IMR-90 (cell line): ENCODE measurements at regions not wholly inside any gene's neighbourhood (a gene's known extent, or its start where the extent isn't known, plus 50 kb on each side); places are given as distances from the start of the nearest gene placed in this dataset.

Source experiments
- ATAC-seq: fragments of 200-7000 bp; cut with Tn5 transposase; 2 replicates; pipeline ENCODE4 v1.9.1; 2020; ENCODE audit warnings: low read depth, mild to moderate bottlenecking, moderate library complexity
- BruUV-seq: library from RNA; stranded (reverse); fragments of 400-500 nt; replicated peaks from 2 replicates; lab custom pipeline; 2021; lab: Mats Ljungman, UMichigan
- CTCF ChIA-PET: fragments of 300-600 bp; formaldehyde crosslinking; extraction: SDS; loops from one replicate; lab custom pipeline; 2021; ENCODE audit warnings: antibody characterized with exemption; lab: Yijun Ruan, JAX
- POLR2A ChIA-PET: fragments of 300-600 bp; sonication (Branson Sonifier 250); formaldehyde crosslinking; loops from one replicate; lab custom pipeline; 2022; ENCODE audit warnings: antibody characterized with exemption; ENCODE audit not compliant: unreplicated experiment; lab: Charles Lee
- DNase-seq: peaks from one replicate; pipeline ENCODE4 v3.0.0; 2013
- H2AFZ ChIP-seq: replicated peaks from 2 replicates; pipeline ENCODE3; 2013; ENCODE audit warnings: low read length, mild to moderate bottlenecking; ENCODE audit not compliant: poor library complexity
- H2AK5ac ChIP-seq: 2 replicates; pipeline ENCODE4 v1.6.1; 2013; ENCODE audit warnings: low read depth, low read length, inconsistent platforms
- H2AK9ac ChIP-seq: replicated peaks from 2 replicates; pipeline ENCODE3; 2013; ENCODE audit warnings: mild to moderate bottlenecking, low read depth, low read length, moderate library complexity; ENCODE audit not compliant: poor library complexity
- H2BK120ac ChIP-seq: 2 replicates; pipeline ENCODE4 v1.6.1; 2013; ENCODE audit warnings: low read depth, low read length, inconsistent platforms
- H2BK15ac ChIP-seq: 3 replicates; pipeline ENCODE4 v1.6.1; 2013; ENCODE audit warnings: low read depth, low read length, inconsistent platforms
- H2BK20ac ChIP-seq: 2 replicates; pipeline ENCODE4 v1.6.1; 2013; ENCODE audit warnings: low read depth, mild to moderate bottlenecking, inconsistent platforms, low read length, moderate library complexity
- H2BK5ac ChIP-seq: 2 replicates; pipeline ENCODE4 v1.6.1; 2013; ENCODE audit warnings: mild to moderate bottlenecking, low read depth, low read length, inconsistent platforms; ENCODE audit not compliant: poor library complexity, severe bottlenecking
- H3K14ac ChIP-seq: replicated peaks from 2 replicates; pipeline ENCODE4 v1.6.1; 2013; ENCODE audit warnings: low read depth, low read length, inconsistent platforms
- H3K18ac ChIP-seq: 2 replicates; pipeline ENCODE4 v1.6.1; 2013; ENCODE audit warnings: low read depth, low read length, control low read depth
- H3K23ac ChIP-seq: 2 replicates; pipeline ENCODE4 v1.6.1; 2013; ENCODE audit warnings: low read depth, low read length, inconsistent platforms
- H3K27ac ChIP-seq: 2 replicates; pipeline ENCODE4 v1.5.1; 2013; ENCODE audit warnings: mild to moderate bottlenecking, control low read depth, low read length; ENCODE audit not compliant: insufficient read depth
- H3K27me3 ChIP-seq: 2 replicates; pipeline ENCODE4 v1.6.1; 2013; ENCODE audit warnings: low read length; ENCODE audit not compliant: control insufficient read depth, insufficient read depth
- H3K36me3 ChIP-seq: 2 replicates; pipeline ENCODE4 v1.6.1; 2013; ENCODE audit warnings: low read length, mixed read lengths; ENCODE audit not compliant: control insufficient read depth, insufficient read depth
- H3K4ac ChIP-seq: 2 replicates; pipeline ENCODE4 v1.6.1; 2013; ENCODE audit warnings: low read depth, low read length, inconsistent platforms
- H3K4me1 ChIP-seq: 2 replicates; pipeline ENCODE4 v1.6.1; 2013; ENCODE audit warnings: low read length, mixed read lengths; ENCODE audit not compliant: control insufficient read depth, insufficient read depth
- H3K4me2 ChIP-seq: 2 replicates; pipeline ENCODE4 v1.6.1; 2013; ENCODE audit warnings: low read depth, mild to moderate bottlenecking, control low read depth, low read length, moderate library complexity
- H3K4me3 ChIP-seq: 2 replicates; pipeline ENCODE4 v1.5.1; 2013; ENCODE audit warnings: low read depth, mild to moderate bottlenecking, control low read depth, low read length, moderate library complexity; ENCODE audit not compliant: insufficient read depth
- H3K56ac ChIP-seq: 2 replicates; pipeline ENCODE4 v1.6.1; 2013; ENCODE audit warnings: low read length, inconsistent platforms; ENCODE audit not compliant: insufficient read depth; ENCODE audit errors: extremely low read depth
- H3K79me1 ChIP-seq, 2 experiments: 2 replicates each; pipeline ENCODE4 v1.6.1; 2013; ENCODE audit warnings: low read length in 2 of 2, inconsistent platforms in 1 of 2, low read depth in 1 of 2
- H3K9ac ChIP-seq: 2 replicates; pipeline ENCODE4 v1.6.1; 2013; ENCODE audit warnings: low read depth, low read length, control low read depth
- H3K9me1 ChIP-seq: 2 replicates; pipeline ENCODE4 v1.6.1; 2013; ENCODE audit warnings: low read length, inconsistent platforms; ENCODE audit not compliant: insufficient read depth
- H3K9me3 ChIP-seq: 2 replicates; pipeline ENCODE4 v1.6.1; 2013; ENCODE audit warnings: low read length; ENCODE audit not compliant: control insufficient read depth, insufficient read depth
- H4K20me1 ChIP-seq: 2 replicates; pipeline ENCODE4 v1.6.1; 2013; ENCODE audit warnings: low read length, inconsistent platforms; ENCODE audit not compliant: insufficient read depth
- H4K5ac ChIP-seq: 2 replicates; pipeline ENCODE4 v1.6.1; 2013; ENCODE audit warnings: mild to moderate bottlenecking, low read depth, low read length, control low read depth
- H4K8ac ChIP-seq, 2 experiments: 2 replicates each; pipeline ENCODE4 v1.6.1; 2013; ENCODE audit warnings: low read depth in 2 of 2, low read length in 2 of 2, control low read depth in 1 of 2, inconsistent platforms in 1 of 2
- H4K91ac ChIP-seq: 2 replicates; pipeline ENCODE4 v1.6.1; 2013; ENCODE audit warnings: low read depth, low read length, inconsistent platforms; ENCODE audit not compliant: insufficient read depth
- CEBPB ChIP-seq: IDR thresholded peaks from 2 replicates; pipeline ENCODE4 v1.6.1; 2012; ENCODE audit warnings: low read depth, low read length, improper control_type of control experiment
- CHD1 ChIP-seq: IDR thresholded peaks from 2 replicates; pipeline ENCODE4 v1.6.1; 2012; ENCODE audit warnings: low read depth, low read length, improper control_type of control experiment
- ELK1 ChIP-seq: fragments of 150-350 bp; IDR thresholded peaks from 2 replicates; pipeline ENCODE4 v1.6.1; 2016; ENCODE audit warnings: low read depth, mild to moderate bottlenecking, low read length, moderate library complexity, borderline replicate concordance
- FOS ChIP-seq: fragments of 150-350 bp; IDR thresholded peaks from 2 replicates; pipeline ENCODE4 v1.6.1; 2016; ENCODE audit warnings: low read depth, low read length
- NFE2L2 ChIP-seq: fragments of 150-350 bp; IDR thresholded peaks from 2 replicates; pipeline ENCODE4 v1.6.1; 2016; ENCODE audit warnings: low read depth, mild to moderate bottlenecking, low read length
- RFX5 ChIP-seq: IDR thresholded peaks from 2 replicates; pipeline ENCODE4 v1.8.0; 2012; ENCODE audit warnings: low read depth, mild to moderate bottlenecking, low read length, moderate library complexity
- SMC3 ChIP-seq: fragments of 150-350 bp; IDR thresholded peaks from 2 replicates; pipeline ENCODE4 v1.6.1; 2016; ENCODE audit warnings: low read depth, mild to moderate bottlenecking, antibody characterized with exemption, low read length, moderate library complexity
- WGBS, 2 experiments: methylation state at CpG; one replicate each; pipeline versions ENCODE4 v1.1.5 to v1.1.7; 2013; ENCODE audit warnings: missing lambda C conversion rate in 2 of 2; ENCODE audit not compliant: insufficient read length in 1 of 2; ENCODE audit errors: extremely low coverage in 2 of 2; 5-methylcytosine and 5-hydroxymethylcytosine counted together
- dilution Hi-C: fragments of 300-500 bp; cut with HindIII; formaldehyde crosslinking; loops from one replicate; pipeline ENCODE4 v1.14.3; 2018; ENCODE audit warnings: low sequenced_read_pairs; ENCODE audit not compliant: unreplicated experiment
- in situ Hi-C: fragments of 300-500 bp; cut with MboI; formaldehyde crosslinking; loops from 3 replicates; pipeline ENCODE4 v1.14.3; 2019; ENCODE audit warnings: low sequenced_read_pairs, inconsistent platforms, mixed read lengths
- intact Hi-C: fragments of 100-400 bp; cut with micrococcal nuclease; formaldehyde crosslinking; loops from 2 replicates; pipeline ENCODE4 v1.10.0; 2022

- Histone ChIP-seq H3K14ac (no peak overlapping the region), H3K36me3 (no peaks in the 10 kb centered on the region), H4K8ac (no peak overlapping the region), H3K23ac (no peak overlapping the region), H2AK5ac (no peak overlapping the region), H2BK120ac (no peak overlapping the region), H4K20me1 (no peaks in the 10 kb centered on the region), H3K4ac (no peak overlapping the region), H3K4me1 (no peaks in the 10 kb centered on the region; the same call in 1 of the 2 replicates), H4K91ac (no peak overlapping the region), H2BK20ac (no peak overlapping the region), H3K18ac (no peak overlapping the region), H3K27me3 (peaks cover 15% of the 10 kb centered on the region), H3K9ac (no peak overlapping the region), H4K5ac (no peak overlapping the region), H2BK5ac (no peak overlapping the region), H2AK9ac (no peak overlapping the region), H3K79me1 (no peaks in the 10 kb centered on the region), H3K56ac (no peak overlapping the region), H2AFZ (no peak overlapping the region), H3K4me3 (no peak overlapping the region), H3K9me1 (no peaks in the 10 kb centered on the region), H2BK15ac (no peak overlapping the region), H3K4me2 (no peak overlapping the region; the same call in 1 of the 2 replicates), H3K27ac (no peak overlapping the region), H3K9me3 (peaks cover 9% of the 10 kb centered on the region)
- DNase-seq (no peak), ATAC-seq (peak; percentile 42)
- in situ Hi-C loops = no loop called here
- dilution Hi-C loops = no loop called here
- BruUV-seq = no TSS peak
- intact Hi-C loops = no loop called here
- TF ChIP-seq CEBPB (no peak), CHD1 (no peak), FOS (no peak), RFX5 (no peak), ELK1 (no peak), NFE2L2 (no peak), SMC3 (no peak)
- 82% methylated on average over 4 of the region's 14 CpGs; no CpG with 5 or more reads in 1 of the 2 experiments for WGBS, 2 experiments
- ChIA-PET POLR2A (no interaction called here), CTCF (no interaction called here)
These were observed 67.3 kb upstream of the SHISAL1 start for GRCh38 chr22:44379817-44380755.
